ENCODE measurements at regions not wholly inside any gene's neighbourhood (a gene's known extent, or its start where the extent isn't known, plus 50 kb on each side); places are given as distances from the start of the nearest gene placed in this dataset.
"Not testable (repeated sequence)": the region's sequence is repeated elsewhere in the genome, so short reads cannot be mapped to it uniquely, and the experiment has no call there.

- Mint-ChIP-seq H3K9me3 (peaks cover 24% of the 10 kb centered on the region), H3K4me3 (no peak overlapping the region), H3K27me3 (no peaks in the 10 kb centered on the region), H3K27ac (no peak overlapping the region), H3K36me3 (ENCODE audit: low read depth) (no peaks in the 10 kb centered on the region), H3K4me1 (ENCODE audit: low read depth) (peaks cover 25% of the 10 kb centered on the region)
- no peak for DNase-seq
Observed at GRCh38 chr7:121503039-121503438, 106.9 kb upstream of the FAM3C start.

DNA sequence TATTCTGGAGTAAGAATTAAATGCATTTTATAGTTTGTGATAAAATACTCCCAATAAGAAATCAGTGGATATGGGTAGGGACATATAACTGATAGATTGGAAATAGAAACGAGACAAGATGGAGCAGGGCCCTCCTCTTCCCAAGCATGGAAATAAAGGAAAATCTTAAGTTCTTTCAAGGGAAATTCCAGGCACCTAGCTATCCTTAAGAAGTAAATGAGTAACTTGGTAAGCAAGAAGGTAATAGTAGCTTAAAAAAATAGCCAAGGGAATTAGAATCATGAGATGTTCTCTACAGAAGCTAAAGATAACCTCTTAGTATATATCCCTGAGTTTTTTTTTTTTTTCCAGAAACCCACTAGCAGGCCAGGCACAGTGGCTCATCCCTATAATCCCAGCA, 105.5 kb upstream of the FAM3C start:
- no peak overlapping the region for H3K4me3 Mint-ChIP-seq
- H3K4me1 Mint-ChIP-seq (ENCODE audit: low read depth) = peaks cover 25% of the 10 kb centered on the region

GRCh38 chr7:121500360-121501058, 104.4 kb upstream of the FAM3C start:
- H3K27ac Mint-ChIP-seq = peak overlapping the region; percentile 82

More for the DNA sequence above, 105.5 kb upstream of the FAM3C start:
- no peaks in the 10 kb centered on the region for H3K27me3 Mint-ChIP-seq
- DNase-seq = no peak
- H3K9me3 Mint-ChIP-seq = peaks cover 23% of the 10 kb centered on the region
- H3K27ac Mint-ChIP-seq = no peak overlapping the region
- no peaks in the 10 kb centered on the region for H3K36me3 Mint-ChIP-seq (ENCODE audit: low read depth)

GRCh38 chr7:121499624-121500023, 103.5 kb upstream of the FAM3C start:
- H3K27ac Mint-ChIP-seq = peak overlapping the region; percentile 82
- H3K9me3 Mint-ChIP-seq = peaks cover 5% of the 10 kb centered on the region
- no peaks in the 10 kb centered on the region for H3K36me3 Mint-ChIP-seq (ENCODE audit: low read depth)
- peaks cover 29% of the 10 kb centered on the region for H3K4me1 Mint-ChIP-seq (ENCODE audit: low read depth)
- peak; percentile 32 for DNase-seq
- H3K27me3 Mint-ChIP-seq = no peaks in the 10 kb centered on the region
- H3K4me3 Mint-ChIP-seq = no peak overlapping the region

More at GRCh38 chr7:121500360-121501058, 104.4 kb upstream of the FAM3C start:
- H3K27me3 Mint-ChIP-seq = no peaks in the 10 kb centered on the region
- H3K4me1 Mint-ChIP-seq (ENCODE audit: low read depth) = peaks cover 27% of the 10 kb centered on the region
- no peak overlapping the region for H3K4me3 Mint-ChIP-seq
- H3K36me3 Mint-ChIP-seq (ENCODE audit: low read depth) = no peaks in the 10 kb centered on the region
- H3K9me3 Mint-ChIP-seq = peaks cover 13% of the 10 kb centered on the region
- no peak for DNase-seq

GRCh38 chr7:121498816-121499215, 102.7 kb upstream of the FAM3C start:
- Mint-ChIP-seq H3K36me3 (ENCODE audit: low read depth) (no peaks in the 10 kb centered on the region), H3K27ac (no peak overlapping the region), H3K4me3 (no peak overlapping the region), H3K9me3 (peaks cover 4% of the 10 kb centered on the region), H3K27me3 (no peaks in the 10 kb centered on the region), H3K4me1 (ENCODE audit: low read depth) (peaks cover 29% of the 10 kb centered on the region)
- DNase-seq = no peak

GRCh38 chr7:121497545-121497944, 101.4 kb upstream of the FAM3C start:
- H3K27me3 Mint-ChIP-seq; H3K27ac Mint-ChIP-seq; H3K4me3 Mint-ChIP-seq; H3K9me3 Mint-ChIP-seq; DNase-seq; H3K36me3 Mint-ChIP-seq (ENCODE audit: low read depth): not testable (repeated sequence)
- peaks cover 29% of the 10 kb centered on the region for H3K4me1 Mint-ChIP-seq (ENCODE audit: low read depth)

GRCh38 chr7:121494516-121494915, 98.4 kb upstream of the FAM3C start:
- DNase-seq = no peak

DNA sequence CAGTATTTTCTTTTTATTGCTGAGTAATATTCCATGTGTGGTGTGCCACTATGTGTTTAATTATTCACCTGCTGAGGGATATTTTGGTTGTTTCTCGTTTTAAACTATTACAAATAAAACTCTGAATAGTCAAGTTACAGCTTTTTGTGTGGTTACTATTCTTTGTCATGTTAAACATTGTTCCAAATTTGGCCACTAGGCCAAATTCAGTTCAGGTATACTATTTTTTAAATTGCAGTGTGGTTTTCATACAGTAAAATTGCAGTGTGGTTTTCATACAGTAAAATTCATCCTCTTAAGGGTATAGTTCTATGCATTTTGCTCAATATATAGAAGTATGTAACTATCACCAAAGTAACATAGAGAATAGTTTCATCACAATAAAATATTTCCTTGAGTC, 97.4 kb upstream of the FAM3C start:
- Mint-ChIP-seq H3K9me3 (peaks cover 2% of the 10 kb centered on the region), H3K4me3 (no peak overlapping the region), H3K27ac (no peak overlapping the region), H3K27me3 (no peaks in the 10 kb centered on the region), H3K4me1 (ENCODE audit: low read depth) (peaks cover 4% of the 10 kb centered on the region), H3K36me3 (ENCODE audit: low read depth) (no peaks in the 10 kb centered on the region)
- no peak for DNase-seq

More at GRCh38 chr7:121494516-121494915, 98.4 kb upstream of the FAM3C start:
- no peak overlapping the region for H3K27ac Mint-ChIP-seq
- peaks cover 2% of the 10 kb centered on the region for H3K9me3 Mint-ChIP-seq
- peaks cover 13% of the 10 kb centered on the region for H3K4me1 Mint-ChIP-seq (ENCODE audit: low read depth)
- no peaks in the 10 kb centered on the region for H3K27me3 Mint-ChIP-seq
- H3K4me3 Mint-ChIP-seq = no peak overlapping the region
- H3K36me3 Mint-ChIP-seq (ENCODE audit: low read depth) = no peaks in the 10 kb centered on the region

DNA sequence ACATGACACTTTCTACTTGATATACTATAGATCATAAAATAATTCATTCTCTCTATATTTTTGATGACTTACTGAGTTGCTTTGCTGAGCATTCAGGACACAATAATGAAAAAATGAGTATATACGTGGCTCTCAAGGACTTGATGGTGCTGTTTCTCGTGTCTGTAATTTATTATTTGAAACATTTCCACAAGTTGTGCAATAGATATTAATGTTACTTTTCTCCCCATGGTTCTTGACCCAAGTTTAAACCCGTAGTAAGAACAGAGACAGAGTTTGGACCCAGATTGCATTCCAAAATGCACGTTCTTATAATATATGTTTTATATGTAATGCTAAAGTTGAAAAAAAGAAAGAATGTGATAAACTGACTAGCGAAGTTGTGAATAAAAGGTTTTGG, 94.2 kb upstream of the FAM3C start:
- no peaks in the 10 kb centered on the region for H3K36me3 Mint-ChIP-seq (ENCODE audit: low read depth)
- H3K9me3 Mint-ChIP-seq = no peaks in the 10 kb centered on the region
- no peak for DNase-seq
- H3K27ac Mint-ChIP-seq = no peak overlapping the region
- peaks cover 5% of the 10 kb centered on the region for H3K27me3 Mint-ChIP-seq
- H3K4me3 Mint-ChIP-seq = no peak overlapping the region
- peaks cover 4% of the 10 kb centered on the region for H3K4me1 Mint-ChIP-seq (ENCODE audit: low read depth)

DNA sequence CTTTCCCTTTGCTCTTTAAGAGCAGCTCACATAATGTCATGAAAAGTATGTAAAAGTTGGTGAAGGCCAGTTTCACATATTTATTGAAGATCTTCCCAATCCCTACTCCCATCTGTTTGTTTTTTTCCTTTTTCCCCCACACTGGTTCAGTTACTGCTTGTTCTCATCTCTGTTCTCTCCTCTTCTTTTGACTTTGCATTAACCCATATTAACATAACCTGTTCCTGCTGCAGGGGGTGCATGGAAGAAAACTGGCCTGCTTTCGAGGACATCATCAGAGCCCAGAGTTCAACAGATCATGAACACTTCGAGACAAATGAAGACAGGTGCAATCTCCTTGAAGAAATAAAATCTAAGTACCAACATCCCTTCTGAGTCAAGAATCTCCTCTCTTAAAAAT, 93.3 kb upstream of the FAM3C start:
- no peaks in the 10 kb centered on the region for H3K36me3 Mint-ChIP-seq (ENCODE audit: low read depth)
- H3K27me3 Mint-ChIP-seq = peaks cover 5% of the 10 kb centered on the region
- peaks cover 4% of the 10 kb centered on the region for H3K4me1 Mint-ChIP-seq (ENCODE audit: low read depth)
- H3K4me3 Mint-ChIP-seq = no peak overlapping the region
- H3K27ac Mint-ChIP-seq = no peak overlapping the region
- H3K9me3 Mint-ChIP-seq = no peaks in the 10 kb centered on the region
- DNase-seq = no peak

GRCh38 chr7:121488111-121488650, 92.1 kb upstream of the FAM3C start:
- no peak for DNase-seq
- Mint-ChIP-seq H3K4me1 (ENCODE audit: low read depth) (peaks cover 4% of the 10 kb centered on the region), H3K4me3 (no peak overlapping the region), H3K27ac (no peak overlapping the region), H3K27me3 (peaks cover 5% of the 10 kb centered on the region), H3K36me3 (ENCODE audit: low read depth) (no peaks in the 10 kb centered on the region), H3K9me3 (no peaks in the 10 kb centered on the region)

- Mint-ChIP-seq H3K4me1 (ENCODE audit: low read depth) (peaks cover 12% of the 10 kb centered on the region), H3K27ac (no peak overlapping the region), H3K36me3 (ENCODE audit: low read depth) (no peaks in the 10 kb centered on the region), H3K27me3 (peaks cover 5% of the 10 kb centered on the region), H3K9me3 (no peaks in the 10 kb centered on the region), H3K4me3 (no peak overlapping the region)
- DNase-seq = no peak
Observed at GRCh38 chr7:121486590-121486989, 90.5 kb upstream of the FAM3C start.

- no peaks in the 10 kb centered on the region for H3K9me3 Mint-ChIP-seq
- no peak for DNase-seq
- H3K4me3 Mint-ChIP-seq = no peak overlapping the region
- H3K4me1 Mint-ChIP-seq (ENCODE audit: low read depth) = peaks cover 12% of the 10 kb centered on the region
- H3K27ac Mint-ChIP-seq = no peak overlapping the region
- no peaks in the 10 kb centered on the region for H3K36me3 Mint-ChIP-seq (ENCODE audit: low read depth)
- H3K27me3 Mint-ChIP-seq = peaks cover 5% of the 10 kb centered on the region
Observed at GRCh38 chr7:121485467-121486243, 89.5 kb upstream of the FAM3C start.

- Mint-ChIP-seq H3K9me3 (no peaks in the 10 kb centered on the region), H3K36me3 (ENCODE audit: low read depth) (no peaks in the 10 kb centered on the region), H3K4me3 (no peak overlapping the region), H3K4me1 (ENCODE audit: low read depth) (peaks cover 12% of the 10 kb centered on the region), H3K27ac (no peak overlapping the region), H3K27me3 (peaks cover 5% of the 10 kb centered on the region)
- no peak for DNase-seq
Observed at GRCh38 chr7:121484089-121484763, 88.1 kb upstream of the FAM3C start.

Measured in activated T-cell treated with anti-CD3 and anti-CD28 coated beads, Interleukin-2, amount 50 U/mL, for 24 hours (primary cell).